GDM1 (cell line): ENCODE measurements at regions not wholly inside any gene's neighbourhood (a gene's known extent, or its start where the extent isn't known, plus 50 kb on each side); places are given as distances from the start of the nearest gene placed in this dataset.

ENCODE experiments used
- DNase-seq: peaks from one replicate; lab custom pipeline; 2025; lab: John Stamatoyannopoulos, UW

GRCh38 chr6:95501032-95501904 is 76.1 kb upstream of the MANEA start:
- DNase-seq = no peak

GRCh38 chr6:95503568-95503967 is 73.8 kb upstream of the MANEA start:
- DNase-seq = no peak

GRCh38 chr6:95511404-95511803 is 65.9 kb upstream of the MANEA start:
- DNase-seq = no peak

GRCh38 chr6:95515975-95516374 is 61.4 kb upstream of the MANEA start:
- no peak for DNase-seq

GRCh38 chr6:95517004-95517403 is 60.3 kb upstream of the MANEA start:
- DNase-seq = no peak

GRCh38 chr6:95517568-95517967 is 59.8 kb upstream of the MANEA start:
- no peak for DNase-seq

DNA sequence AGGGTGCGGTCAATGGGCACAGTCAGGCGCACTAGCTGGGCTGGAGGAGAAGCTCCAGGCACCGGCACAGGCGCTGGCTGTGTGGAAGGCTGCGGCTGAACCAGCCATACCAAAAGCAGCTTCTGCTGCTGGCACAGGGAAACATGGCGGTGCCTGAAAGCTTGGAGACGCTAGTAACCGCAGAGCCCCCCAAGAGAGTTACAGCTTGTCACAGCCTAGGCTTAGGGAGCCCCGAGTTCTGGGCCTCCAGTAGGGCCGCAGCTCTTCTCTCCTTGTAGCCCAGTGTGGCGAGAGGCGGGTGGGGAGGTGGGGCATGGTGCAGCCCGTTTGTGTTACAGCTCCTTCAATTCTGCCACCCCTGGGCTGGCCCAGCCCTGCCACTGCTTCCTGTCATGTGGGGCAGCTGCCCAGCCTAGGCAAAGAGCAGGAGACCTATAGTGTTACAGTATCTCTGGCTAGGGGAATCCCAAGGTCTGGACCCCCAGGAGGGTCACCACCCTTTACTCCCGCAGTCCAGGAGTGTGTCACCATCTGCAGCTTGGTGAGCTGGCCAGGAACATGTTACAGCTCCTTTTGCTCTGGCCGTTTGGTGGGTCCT is 58.6 kb upstream of the MANEA start:
- no peak for DNase-seq

- DNase-seq = no peak
Measured at GRCh38 chr6:95519228-95520037, 57.9 kb upstream of the MANEA start.

DNA sequence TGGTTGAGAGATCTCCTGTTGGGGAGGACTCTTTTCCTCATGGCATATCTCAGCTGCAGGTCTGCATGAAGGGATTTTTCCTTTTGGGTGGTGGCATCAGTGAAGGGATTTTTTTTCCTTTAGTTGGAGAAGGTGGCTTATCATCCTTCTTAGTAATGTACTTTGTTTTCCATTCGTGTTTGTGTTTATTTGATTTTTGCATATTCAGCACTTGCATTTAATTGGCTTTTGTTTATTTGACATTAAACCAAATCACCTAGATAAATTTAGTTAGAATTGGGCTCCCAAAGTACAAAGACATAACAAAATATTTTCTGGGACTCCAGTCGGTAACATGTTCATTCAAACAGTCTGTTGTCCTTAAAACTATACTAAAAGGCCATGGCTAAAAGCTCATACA is 56.2 kb upstream of the MANEA start:
- DNase-seq = no peak
